Effector memory CD8-positive, alpha-beta T cell (primary cell): ENCODE measurements at regions not wholly inside any gene's neighbourhood (a gene's known extent, or its start where the extent isn't known, plus 50 kb on each side); places are given as distances from the start of the nearest gene placed in this dataset.

Experiments
- ATAC-seq: fragments of 150-1000 bp; cut with Tn5 transposase; replicated peaks from 2 replicates; pipeline ENCODE4 v1.10.0; 2021; ENCODE audit warnings: mild to moderate bottlenecking, moderate library complexity
- DNase-seq, 3 experiments: peaks; one replicate each; pipeline ENCODE4 v3.0.0; 2021
- H3K27ac Mint-ChIP-seq, 2 donors: one replicate each; pipeline ENCODE4 v1.8.0; 2022; ENCODE audit warnings: mild to moderate bottlenecking in 2 of 2, mixed read lengths in 2 of 2, moderate library complexity in 2 of 2
- H3K27me3 Mint-ChIP-seq, 2 donors: one replicate each; pipeline ENCODE4 v1.8.0; 2022; ENCODE audit warnings: mixed read lengths in 2 of 2
- H3K36me3 Mint-ChIP-seq: one replicate; pipeline ENCODE4 v1.8.0; 2022; ENCODE audit warnings: mild to moderate bottlenecking, moderate library complexity, mixed read lengths; ENCODE audit not compliant: insufficient read depth
- H3K4me1 Mint-ChIP-seq, 2 donors: one replicate each; pipeline ENCODE4 v1.8.0; 2022; ENCODE audit warnings: low read depth in 2 of 2, mixed read lengths in 2 of 2
- H3K4me3 Mint-ChIP-seq, 2 donors: one replicate each; pipeline ENCODE4 v1.8.0; 2022; ENCODE audit warnings: mild to moderate bottlenecking in 2 of 2, mixed read lengths in 2 of 2, moderate library complexity in 2 of 2
- H3K9me3 Mint-ChIP-seq, 2 donors: one replicate each; pipeline ENCODE4 v1.8.0; 2022; ENCODE audit warnings: mixed read lengths in 2 of 2

- Mint-ChIP-seq H3K27ac (no peak overlapping the region), H3K36me3 (no peaks in the 10 kb centered on the region), H3K4me1 (no peaks in the 10 kb centered on the region), H3K27me3 (peaks cover 56 to 86% of the 10 kb centered on the region in 2 donors), H3K4me3 (no peak overlapping the region), H3K9me3 (no peaks in the 10 kb centered on the region)
- DNase-seq (no peak), ATAC-seq (no peak)
Measured at GRCh38 chr1:37392051-37392450, 82.3 kb upstream of the ZC3H12A start.

DNA sequence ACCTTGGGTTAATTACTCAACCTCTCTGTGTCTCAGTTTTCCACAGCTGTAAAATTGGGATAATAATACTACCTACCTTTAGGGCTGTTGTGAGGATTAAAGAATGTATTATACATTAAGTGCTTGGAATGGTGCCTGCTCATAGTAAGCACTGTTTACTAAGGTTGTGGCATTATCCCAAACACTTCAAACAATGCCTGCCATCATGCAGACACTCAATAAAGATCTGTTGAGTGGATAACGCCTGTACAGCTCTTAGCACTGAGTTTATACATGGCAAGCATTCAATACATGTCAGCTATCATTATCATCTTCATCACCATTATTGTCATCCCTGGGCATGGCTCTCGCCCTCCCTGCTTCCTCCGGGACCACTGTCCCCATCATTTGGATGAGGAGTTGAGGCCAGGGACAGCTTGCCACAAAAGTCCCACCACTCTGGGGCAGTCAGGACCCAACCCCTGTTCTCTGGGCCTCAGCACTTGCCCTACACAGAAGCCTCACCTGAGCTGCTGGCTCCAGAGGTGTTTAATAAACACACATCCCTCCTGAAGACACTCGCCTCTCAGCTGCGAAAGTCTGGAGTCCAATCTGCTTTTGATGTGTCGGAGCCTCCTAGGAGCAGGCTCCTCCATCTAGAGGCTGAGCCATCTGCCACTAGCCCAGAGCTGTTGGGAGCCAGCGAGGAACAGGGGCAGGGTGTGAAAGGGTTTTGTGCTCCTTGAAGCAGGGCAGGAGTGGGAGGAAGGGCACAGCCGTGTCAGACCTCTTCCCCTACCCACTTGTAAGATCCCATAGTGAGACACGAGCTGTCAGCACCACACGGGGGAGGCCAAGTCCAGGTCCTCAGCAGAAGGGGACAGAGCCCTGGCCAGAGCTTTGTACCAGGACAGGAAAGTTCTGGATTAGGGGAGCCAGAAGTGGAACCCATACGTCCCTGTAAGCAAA lies 80.9 kb upstream of the ZC3H12A start:
- no peak for ATAC-seq
- Mint-ChIP-seq H3K27me3 (peaks cover 57 to 86% of the 10 kb centered on the region in 2 donors), H3K9me3 (no peaks in the 10 kb centered on the region), H3K36me3 (no peaks in the 10 kb centered on the region), H3K27ac (no peak overlapping the region), H3K4me1 (no peaks in the 10 kb centered on the region), H3K4me3 (no peak overlapping the region)
- no peak for DNase-seq

GRCh38 chr1:37394574-37395464 lies 79.6 kb upstream of the ZC3H12A start:
- Mint-ChIP-seq H3K4me1 (no peaks in the 10 kb centered on the region), H3K36me3 (no peaks in the 10 kb centered on the region), H3K27me3 (peaks cover 58 to 88% of the 10 kb centered on the region in 2 donors), H3K4me3 (no peak overlapping the region), H3K27ac (no peak overlapping the region), H3K9me3 (no peaks in the 10 kb centered on the region)
- ATAC-seq (no peak), DNase-seq (no peak)

DNA sequence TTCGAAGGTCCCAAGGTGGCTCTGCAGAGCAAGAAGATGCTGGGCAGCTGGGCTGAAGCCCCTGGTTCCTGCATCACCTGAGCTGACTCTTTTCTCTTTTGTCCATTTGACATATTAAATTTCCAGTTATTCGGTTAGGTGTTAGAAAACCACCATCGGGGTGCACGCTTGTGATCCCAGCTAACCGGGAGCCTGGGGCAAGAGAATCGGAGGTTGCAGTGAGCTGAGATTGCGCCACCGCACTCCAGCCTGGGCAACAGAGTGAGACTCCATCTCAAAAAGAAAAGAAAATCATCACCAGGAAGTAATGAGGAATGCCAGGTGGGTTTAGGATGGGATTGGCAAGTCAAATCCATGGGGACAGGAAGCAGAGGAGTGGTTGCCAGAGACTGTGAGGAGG lies 76.3 kb upstream of the ZC3H12A start:
- Mint-ChIP-seq H3K27ac (no peak overlapping the region), H3K4me1 (no peaks in the 10 kb centered on the region), H3K27me3 (peaks cover 60 to 80% of the 10 kb centered on the region in 2 donors), H3K4me3 (no peak overlapping the region), H3K36me3 (no peaks in the 10 kb centered on the region), H3K9me3 (no peaks in the 10 kb centered on the region)
- DNase-seq (no peak), ATAC-seq (no peak)

- H3K4me3 Mint-ChIP-seq: no peak overlapping the region
- no peaks in the 10 kb centered on the region for H3K36me3 Mint-ChIP-seq
- H3K27ac Mint-ChIP-seq: no peak overlapping the region
- no peak for DNase-seq
- no peaks in the 10 kb centered on the region for H3K9me3 Mint-ChIP-seq
- no peaks in the 10 kb centered on the region for H3K4me1 Mint-ChIP-seq
- H3K27me3 Mint-ChIP-seq: peaks cover 52 to 73% of the 10 kb centered on the region in 2 donors
- ATAC-seq: no peak
Measured at GRCh38 chr1:37399205-37399604, 75.2 kb upstream of the ZC3H12A start.

DNA sequence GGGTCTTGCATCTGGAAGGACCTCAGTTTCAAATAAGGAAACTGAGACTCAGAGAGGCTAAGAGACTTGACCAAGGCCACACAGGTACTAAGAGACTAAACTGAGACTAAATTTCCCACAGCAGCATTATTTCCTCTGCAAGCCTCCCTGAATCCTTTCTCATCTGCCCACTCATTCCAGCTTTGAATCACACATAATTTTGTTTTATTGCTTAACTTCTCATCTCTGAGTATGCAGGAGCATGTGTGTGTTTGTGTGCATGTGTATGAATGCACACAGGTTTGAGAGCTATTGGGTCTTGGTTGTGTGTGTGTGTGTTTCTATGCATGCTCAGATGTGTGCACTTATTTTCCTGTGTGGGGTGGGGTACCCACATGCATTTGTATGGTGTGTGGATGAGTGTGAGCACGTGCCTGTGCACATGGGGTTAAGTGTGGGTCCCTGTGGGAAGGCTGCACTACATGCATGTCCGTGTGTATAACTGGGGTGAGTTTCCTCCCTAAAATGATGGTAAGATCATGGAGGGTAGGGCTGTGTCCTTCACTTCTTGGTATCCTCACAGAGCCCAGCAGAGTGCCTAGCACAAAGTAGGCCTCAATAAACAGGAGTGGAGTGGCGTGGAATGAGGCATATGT lies 74.4 kb upstream of the ZC3H12A start:
- no peaks in the 10 kb centered on the region for H3K36me3 Mint-ChIP-seq

GRCh38 chr1:37400466-37401225 lies 73.7 kb upstream of the ZC3H12A start:
- H3K27ac Mint-ChIP-seq: no peak overlapping the region
- ATAC-seq: no peak
- no peaks in the 10 kb centered on the region for H3K36me3 Mint-ChIP-seq
- no peaks in the 10 kb centered on the region for H3K4me1 Mint-ChIP-seq
- DNase-seq: no peak
- peaks cover 48 to 70% of the 10 kb centered on the region in 2 donors for H3K27me3 Mint-ChIP-seq
- H3K4me3 Mint-ChIP-seq: no peak overlapping the region
- no peaks in the 10 kb centered on the region for H3K9me3 Mint-ChIP-seq

More for the DNA sequence above, 74.4 kb upstream of the ZC3H12A start:
- Mint-ChIP-seq H3K4me1 (no peaks in the 10 kb centered on the region), H3K9me3 (no peaks in the 10 kb centered on the region), H3K27ac (no peak overlapping the region), H3K4me3 (no peak overlapping the region), H3K27me3 (peaks cover 49 to 70% of the 10 kb centered on the region in 2 donors)
- DNase-seq (no peak), ATAC-seq (no peak)

GRCh38 chr1:37403166-37403565 lies 71.2 kb upstream of the ZC3H12A start:
- DNase-seq (no peak), ATAC-seq (no peak)
- Mint-ChIP-seq H3K9me3 (no peaks in the 10 kb centered on the region), H3K4me3 (no peak overlapping the region), H3K27ac (no peak overlapping the region), H3K4me1 (no peaks in the 10 kb centered on the region), H3K36me3 (no peaks in the 10 kb centered on the region), H3K27me3 (peaks cover 28 to 65% of the 10 kb centered on the region in 2 donors)

- DNase-seq: no peak
- Mint-ChIP-seq H3K36me3 (no peaks in the 10 kb centered on the region), H3K4me1 (no peaks in the 10 kb centered on the region), H3K27me3 (peaks cover 30 to 64% of the 10 kb centered on the region in 2 donors), H3K9me3 (no peaks in the 10 kb centered on the region), H3K4me3 (no peak overlapping the region), H3K27ac (no peak overlapping the region)
- no peak for ATAC-seq
Measured at GRCh38 chr1:37404711-37405110, 69.7 kb upstream of the ZC3H12A start.

DNA sequence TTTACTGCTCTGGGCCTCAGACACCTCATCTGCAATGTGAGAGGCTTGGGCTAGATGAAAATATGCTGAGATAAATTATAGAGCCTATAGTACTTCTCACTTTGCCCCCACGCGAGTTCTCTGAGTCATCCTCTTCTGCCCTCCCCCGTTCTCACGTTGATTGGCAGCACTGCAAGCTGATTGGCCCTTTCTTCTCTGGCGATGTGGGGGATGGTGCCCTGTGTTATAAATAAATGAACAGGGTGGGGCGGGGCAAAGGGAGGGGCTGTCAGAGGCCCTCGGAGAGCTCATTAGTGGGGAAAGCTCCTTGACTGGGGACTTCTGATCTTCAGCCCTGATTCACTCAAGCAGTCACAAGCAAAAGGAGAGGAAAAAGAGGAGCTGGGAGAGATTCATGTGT lies 64.3 kb upstream of the ZC3H12A start:
- Mint-ChIP-seq H3K4me3 (no peak overlapping the region), H3K4me1 (no peaks in the 10 kb centered on the region), H3K27me3 (peaks cover 33 to 85% of the 10 kb centered on the region in 2 donors), H3K36me3 (no peaks in the 10 kb centered on the region), H3K27ac (no peak overlapping the region), H3K9me3 (no peaks in the 10 kb centered on the region)
- DNase-seq (no peak), ATAC-seq (no peak)

DNA sequence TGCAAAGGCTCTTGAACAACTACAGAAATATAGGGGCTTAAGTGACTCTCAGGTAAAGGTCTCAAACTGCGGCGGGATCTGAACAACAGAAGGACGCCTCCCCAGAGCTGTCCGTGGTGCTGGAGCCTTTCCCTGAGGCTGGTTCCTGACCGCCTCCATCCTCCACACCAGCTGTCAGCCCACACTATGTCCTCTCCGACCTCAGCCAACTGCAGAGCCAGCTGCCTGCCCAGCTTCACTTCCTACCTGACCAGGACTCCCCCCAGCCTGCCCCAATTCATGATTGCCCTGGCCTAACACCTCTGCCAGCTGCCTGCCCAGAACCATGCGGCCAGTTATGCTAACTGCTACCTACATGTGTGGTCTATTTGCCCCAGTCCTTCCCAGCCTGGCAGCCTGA lies 63.6 kb upstream of the ZC3H12A start:
- no peaks in the 10 kb centered on the region for H3K36me3 Mint-ChIP-seq
- peaks cover 34 to 86% of the 10 kb centered on the region in 2 donors for H3K27me3 Mint-ChIP-seq
- ATAC-seq: no peak
- DNase-seq: no peak
- H3K4me1 Mint-ChIP-seq: no peaks in the 10 kb centered on the region
- H3K27ac Mint-ChIP-seq: no peak overlapping the region
- no peak overlapping the region for H3K4me3 Mint-ChIP-seq
- H3K9me3 Mint-ChIP-seq: no peaks in the 10 kb centered on the region

- Mint-ChIP-seq H3K36me3 (no peaks in the 10 kb centered on the region), H3K9me3 (no peaks in the 10 kb centered on the region), H3K27ac (no peak overlapping the region), H3K27me3 (peaks cover 27 to 75% of the 10 kb centered on the region in 2 donors), H3K4me1 (peaks cover 0 to 2% of the 10 kb centered on the region in 2 donors), H3K4me3 (no peak overlapping the region)
- ATAC-seq (no peak), DNase-seq (no peak)
Measured at GRCh38 chr1:37415611-37416244, 58.7 kb upstream of the ZC3H12A start.
